Colon (tissue), 2 donors: ENCODE measurements at regions not wholly inside any gene's neighbourhood (a gene's known extent, or its start where the extent isn't known, plus 50 kb on each side); places are given as distances from the start of the nearest gene placed in this dataset.
"Not testable (repeated sequence)": the region's sequence is repeated elsewhere in the genome, so short reads cannot be mapped to it uniquely, and the experiment has no call there.

Source experiments
- FAIRE-seq: peaks from 2 replicates; lab custom pipeline; 2012; peaks lifted over from hg19 to GRCh38; lab: Jason Lieb, UNC
- donor health status: control.
- donor health status: control.

GRCh38 chr2:7641272-7641671, 724.1 kb downstream of the RNF144A start:
- FAIRE-seq, result not testable (repeated sequence)

GRCh38 chr2:7646024-7646423, 728.8 kb downstream of the RNF144A start:
- FAIRE-seq, result no peak

GRCh38 chr2:7646661-7647060, 729.4 kb downstream of the RNF144A start:
- FAIRE-seq, result no peak

- no peak for FAIRE-seq
Observed at GRCh38 chr2:7648221-7648795, 731.1 kb downstream of the RNF144A start.

- no peak for FAIRE-seq
Observed at GRCh38 chr2:7649461-7650228, 732.4 kb downstream of the RNF144A start.

- FAIRE-seq, result no peak
Observed at GRCh38 chr2:7653617-7654016, 736.4 kb downstream of the RNF144A start.

GRCh38 chr2:7655629-7656028, 738.4 kb downstream of the RNF144A start:
- FAIRE-seq, result no peak

GRCh38 chr2:7657526-7657925, 740.3 kb downstream of the RNF144A start:
- not testable (repeated sequence) for FAIRE-seq

GRCh38 chr2:7658486-7658885, 741.3 kb downstream of the RNF144A start:
- no peak for FAIRE-seq

GRCh38 chr2:7660816-7661215, 743.6 kb downstream of the RNF144A start:
- no peak for FAIRE-seq

GRCh38 chr2:7661502-7661901, 744.3 kb downstream of the RNF144A start:
- FAIRE-seq, result no peak

GRCh38 chr2:7665880-7666279, 748.7 kb downstream of the RNF144A start:
- FAIRE-seq, result no peak

- FAIRE-seq, result no peak
Observed at GRCh38 chr2:7666596-7667259, 749.5 kb downstream of the RNF144A start.

- FAIRE-seq, result no peak
Observed at GRCh38 chr2:7667260-7667757, 750.1 kb downstream of the RNF144A start.

- no peak for FAIRE-seq
Observed at GRCh38 chr2:7670905-7671641, 753.9 kb downstream of the RNF144A start.

GRCh38 chr2:7672027-7672684, 754.9 kb downstream of the RNF144A start:
- no peak for FAIRE-seq

GRCh38 chr2:7672685-7673071, 755.5 kb downstream of the RNF144A start:
- no peak for FAIRE-seq

- FAIRE-seq, result no peak
Observed at GRCh38 chr2:7673101-7673500, 755.9 kb downstream of the RNF144A start.

- FAIRE-seq, result no peak
Observed at GRCh38 chr2:7673853-7674252, 756.6 kb downstream of the RNF144A start.

GRCh38 chr2:7674606-7675005, 757.4 kb downstream of the RNF144A start:
- no peak for FAIRE-seq

- FAIRE-seq, result no peak
Observed at GRCh38 chr2:7676714-7677113, 759.5 kb downstream of the RNF144A start.

GRCh38 chr2:7681881-7682461, 764.8 kb downstream of the RNF144A start:
- no peak for FAIRE-seq
